Colonic mucosa (tissue), 4 donors: ENCODE measurements at regions not wholly inside any gene's neighbourhood (a gene's known extent, or its start where the extent isn't known, plus 50 kb on each side); places are given as distances from the start of the nearest gene placed in this dataset.

ENCODE experiments used
- DNase-seq: peaks from one replicate; pipeline ENCODE4 v3.0.0-alpha.2; 2020
- H3K27ac ChIP-seq: fragments of 200-600 bp; one replicate; pipeline ENCODE4 v1.8.0; 2021
- H3K27me3 ChIP-seq: fragments of 200-600 bp; one replicate; pipeline ENCODE4 v1.8.0; 2021
- H3K36me3 ChIP-seq: fragments of 200-600 bp; one replicate; pipeline ENCODE4 v1.8.0; 2021
- H3K4me1 ChIP-seq: fragments of 200-600 bp; one replicate; pipeline ENCODE4 v1.8.0; 2021; ENCODE audit warnings: mild to moderate bottlenecking
- H3K4me3 ChIP-seq: fragments of 200-600 bp; one replicate; pipeline ENCODE4 v1.8.0; 2021
- H3K9ac ChIP-seq, 2 donors: one replicate each; pipeline ENCODE4 v1.7.0; 2013; ENCODE audit warnings: control low read depth in 2 of 2, low read depth in 2 of 2, low read length in 2 of 2
- H3K9me3 ChIP-seq: fragments of 200-600 bp; one replicate; pipeline ENCODE4 v1.8.0; 2021
- CTCF ChIP-seq: fragments of 200-600 bp; IDR thresholded peaks from one replicate; pipeline ENCODE4 v1.8.0; 2022; ENCODE audit warnings: antibody characterized with exemption, mild to moderate bottlenecking
- intact Hi-C: fragments of 100-400 bp; cut with DNase I; formaldehyde crosslinking; loops from one replicate; pipeline ENCODE4 v1.14.1; 2022
- donor health status: healthy.
- donor health status: DM: no; HTN: no; CAD: no.
- donor health status: DM: no; HTN: no; CAD: no.

- DNase-seq = no peak
- Histone ChIP-seq H3K36me3 (no peaks in the 10 kb centered on the region), H3K27me3 (no peaks in the 10 kb centered on the region), H3K4me3 (no peak overlapping the region), H3K4me1 (no peaks in the 10 kb centered on the region), H3K9me3 (no peaks in the 10 kb centered on the region), H3K27ac (no peak overlapping the region), H3K9ac (no peak overlapping the region)
- intact Hi-C loops = no loop called here
- TF ChIP-seq CTCF = no peak
Observed at GRCh38 chr3:176359211-176359610, 838.1 kb downstream of the TBL1XR1 start.

- Histone ChIP-seq H3K4me1 (no peaks in the 10 kb centered on the region), H3K27me3 (no peaks in the 10 kb centered on the region), H3K4me3 (no peak overlapping the region), H3K9me3 (no peaks in the 10 kb centered on the region), H3K9ac (no peak overlapping the region), H3K27ac (no peak overlapping the region), H3K36me3 (no peaks in the 10 kb centered on the region)
- intact Hi-C loops = no loop called here
- TF ChIP-seq CTCF = no peak
- DNase-seq = no peak
Observed at GRCh38 chr3:176357891-176358290, 839.4 kb downstream of the TBL1XR1 start.

GRCh38 chr3:176354843-176355242 lies 842.4 kb downstream of the TBL1XR1 start:
- Histone ChIP-seq H3K27me3 (no peaks in the 10 kb centered on the region), H3K27ac (no peak overlapping the region), H3K36me3 (no peaks in the 10 kb centered on the region), H3K4me1 (no peaks in the 10 kb centered on the region), H3K4me3 (no peak overlapping the region), H3K9me3 (no peaks in the 10 kb centered on the region), H3K9ac (no peak overlapping the region)
- no peak for DNase-seq
- intact Hi-C loops = no loop called here
- TF ChIP-seq CTCF = no peak

GRCh38 chr3:176352716-176353334 lies 844.5 kb downstream of the TBL1XR1 start:
- H3K4me3 ChIP-seq = no peak overlapping the region
- H3K9me3 ChIP-seq = no peaks in the 10 kb centered on the region
- H3K4me1 ChIP-seq = no peaks in the 10 kb centered on the region
- TF ChIP-seq CTCF = no peak
- intact Hi-C loops = no loop called here
- no peaks in the 10 kb centered on the region for H3K27me3 ChIP-seq
- no peak overlapping the region for H3K9ac ChIP-seq
- no peak overlapping the region for H3K27ac ChIP-seq
- H3K36me3 ChIP-seq = no peaks in the 10 kb centered on the region
- no peak for DNase-seq

GRCh38 chr3:176351408-176351807 lies 845.9 kb downstream of the TBL1XR1 start:
- Histone ChIP-seq H3K4me3 (no peak overlapping the region), H3K9me3 (no peaks in the 10 kb centered on the region), H3K27ac (no peak overlapping the region), H3K9ac (no peak overlapping the region), H3K27me3 (no peaks in the 10 kb centered on the region), H3K36me3 (no peaks in the 10 kb centered on the region), H3K4me1 (no peaks in the 10 kb centered on the region)
- intact Hi-C loops = no loop called here
- no peak for TF ChIP-seq CTCF
- DNase-seq = no peak
